ENCODE measurements at regions not wholly inside any gene's neighbourhood (a gene's known extent, or its start where the extent isn't known, plus 50 kb on each side); places are given as distances from the start of the nearest gene placed in this dataset.

DNA sequence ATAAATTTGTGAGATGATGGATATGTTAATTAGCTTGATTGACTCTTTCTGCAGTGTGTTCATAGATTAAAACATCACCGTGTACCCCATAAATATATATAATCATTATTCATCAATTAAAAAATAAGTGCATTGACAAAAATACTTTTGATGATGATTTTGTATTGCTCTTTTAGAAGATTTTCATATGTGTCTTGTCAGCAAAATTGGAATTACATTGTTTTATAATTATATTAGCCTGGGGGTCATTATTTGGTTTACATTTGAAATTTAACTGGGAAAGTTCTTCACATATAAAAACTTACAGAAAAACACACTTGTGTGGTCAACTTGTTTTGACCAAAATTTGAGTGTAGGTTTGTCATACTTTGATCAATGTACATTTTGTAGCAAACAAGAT lies 614.6 kb upstream of the ITGA1 start:
- no peak for TF ChIP-seq EZH2phosphoT487 (IDR thresholded peaks at IDR 0.05; ENCODE audit: insufficient read depth, low read depth)
- no peak for TF ChIP-seq EZH2 (IDR thresholded peaks at IDR 0.05; ENCODE audit: insufficient read depth, poor library complexity, severe bottlenecking)

Measured in GM23248 (cell line).